ENCODE measurements at regions not wholly inside any gene's neighbourhood (a gene's known extent, or its start where the extent isn't known, plus 50 kb on each side); places are given as distances from the start of the nearest gene placed in this dataset.
"Not testable (repeated sequence)": the region's sequence is repeated elsewhere in the genome, so short reads cannot be mapped to it uniquely, and the experiment has no call there.

GRCh38 chr22:22357024-22357883 is 112.7 kb downstream of the VPREB1 start:
- peak; percentile 92 to 97 for DNase-seq
- H3K27me3 ChIP-seq: no peaks in the 10 kb centered on the region
- H3K27ac ChIP-seq: no peak overlapping the region
- H3K36me3 ChIP-seq: no peaks in the 10 kb centered on the region
- H3K9me3 ChIP-seq (replicated peaks): peaks cover 5% of the 10 kb centered on the region
- 0 out of 2 replicates have a peak, but pooled peaks cover 3% of the 10 kb centered on the region for H3K4me1 ChIP-seq
- H3K4me3 ChIP-seq: no peak overlapping the region

- Histone ChIP-seq H3K27ac (no peak overlapping the region), H3K9me3 (replicated peaks) (peaks cover 5% of the 10 kb centered on the region), H3K4me1 (0 out of 2 replicates have a peak, but pooled peaks cover 3% of the 10 kb centered on the region), H3K4me3 (no peak overlapping the region), H3K36me3 (no peaks in the 10 kb centered on the region), H3K27me3 (no peaks in the 10 kb centered on the region)
- peak in 1 of 2 experiments; percentile 42 for DNase-seq
These were observed 113.6 kb downstream of the VPREB1 start for GRCh38 chr22:22358152-22358551.

DNA sequence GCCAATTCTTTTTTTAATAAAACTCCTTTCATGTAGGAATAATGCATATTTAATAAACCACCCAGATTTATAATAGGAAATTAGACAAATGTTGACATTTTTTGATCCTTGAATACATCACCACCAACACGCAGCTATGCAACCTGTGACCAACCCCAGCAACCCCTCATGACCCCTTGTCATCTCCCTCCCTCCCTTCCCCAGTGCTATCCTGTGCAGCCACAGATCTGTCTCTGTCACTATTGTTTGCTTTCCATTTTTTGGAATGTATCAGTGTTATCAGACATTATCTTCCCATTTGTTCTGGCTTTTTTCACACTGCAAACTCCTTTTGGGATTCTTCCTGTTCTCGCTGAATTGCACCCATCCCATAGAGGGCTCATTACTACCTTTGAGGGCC is 114.1 kb downstream of the VPREB1 start:
- Histone ChIP-seq H3K4me1 (0 out of 2 replicates have a peak, but pooled peaks cover 3% of the 10 kb centered on the region), H3K36me3 (no peaks in the 10 kb centered on the region), H3K4me3 (no peak overlapping the region), H3K9me3 (replicated peaks) (peaks cover 5% of the 10 kb centered on the region), H3K27ac (no peak overlapping the region), H3K27me3 (no peaks in the 10 kb centered on the region)
- DNase-seq: no peak

DNA sequence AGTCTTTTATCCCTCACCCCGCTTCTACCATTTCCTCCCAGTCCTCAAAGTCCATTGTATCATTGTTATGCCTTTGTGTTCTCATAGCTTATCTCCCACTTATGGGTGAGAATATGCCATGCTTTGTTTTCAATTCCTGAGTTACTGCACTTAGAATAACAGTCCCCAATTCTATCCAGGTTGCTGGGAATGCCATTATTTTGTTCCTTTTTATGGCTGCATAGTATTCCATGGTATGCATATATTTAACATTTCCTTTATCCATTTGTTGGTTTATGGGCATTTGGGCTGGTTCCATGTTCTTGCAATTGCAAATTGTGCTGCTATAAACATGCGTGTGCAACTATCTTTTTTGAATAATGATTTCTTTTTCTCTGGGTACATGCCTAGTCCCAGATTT is 114.9 kb downstream of the VPREB1 start:
- DNase-seq: no peak
- Histone ChIP-seq H3K4me1 (0 out of 2 replicates have a peak, but pooled peaks cover 3% of the 10 kb centered on the region), H3K9me3 (replicated peaks) (peaks cover 5% of the 10 kb centered on the region), H3K4me3 (no peak overlapping the region), H3K36me3 (no peaks in the 10 kb centered on the region), H3K27me3 (no peaks in the 10 kb centered on the region), H3K27ac (no peak overlapping the region)

DNA sequence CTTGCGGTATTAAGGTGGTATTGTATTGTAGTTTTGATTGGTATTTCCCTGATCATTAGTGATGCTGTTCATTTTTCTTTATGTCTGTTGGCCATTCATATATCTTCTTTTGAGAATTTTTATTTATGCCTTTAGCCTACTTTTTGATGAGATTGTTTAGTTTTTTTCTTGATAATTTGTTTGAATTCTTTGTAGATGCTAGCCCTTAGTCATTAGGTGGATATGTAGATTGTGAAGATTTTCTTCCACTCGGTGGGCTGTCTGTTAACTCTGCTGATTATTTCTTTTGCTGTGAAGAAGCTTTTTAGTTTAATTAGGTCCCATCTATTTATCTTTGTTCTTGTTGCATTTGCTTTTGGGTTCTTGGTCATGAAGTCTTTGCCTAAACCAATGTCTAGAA is 115.4 kb downstream of the VPREB1 start:
- peaks cover 5% of the 10 kb centered on the region for H3K9me3 ChIP-seq (replicated peaks)
- no peak for DNase-seq
- H3K4me3 ChIP-seq: no peak overlapping the region
- no peaks in the 10 kb centered on the region for H3K27me3 ChIP-seq
- no peak overlapping the region for H3K27ac ChIP-seq
- H3K4me1 ChIP-seq: 0 out of 2 replicates have a peak, but pooled peaks cover 3% of the 10 kb centered on the region
- no peaks in the 10 kb centered on the region for H3K36me3 ChIP-seq

DNA sequence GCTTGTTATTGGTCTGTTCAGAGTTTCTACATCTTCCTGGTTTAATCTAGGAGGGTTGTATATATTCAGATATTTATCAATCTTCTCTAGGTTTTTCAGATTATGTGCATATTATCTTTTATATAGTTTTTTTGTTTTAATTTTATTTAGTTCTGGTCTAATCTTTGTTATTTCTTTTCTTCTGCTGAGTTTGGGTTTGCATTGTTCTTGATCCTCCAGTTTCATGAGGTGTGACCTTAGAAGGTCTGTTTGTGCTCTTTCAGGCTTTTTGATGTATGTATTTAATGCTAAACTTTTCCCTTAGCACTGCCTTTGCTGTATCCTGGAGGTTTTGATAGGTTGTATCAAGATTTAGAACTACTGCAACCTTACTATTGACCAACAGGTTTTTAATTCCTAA is 117.7 kb downstream of the VPREB1 start:
- Histone ChIP-seq H3K9me3 (replicated peaks) (peaks cover 5% of the 10 kb centered on the region), H3K27ac (no peak overlapping the region), H3K4me1 (no peaks in the 10 kb centered on the region), H3K36me3 (no peaks in the 10 kb centered on the region), H3K27me3 (no peaks in the 10 kb centered on the region), H3K4me3 (no peak overlapping the region)
- DNase-seq: no peak

DNA sequence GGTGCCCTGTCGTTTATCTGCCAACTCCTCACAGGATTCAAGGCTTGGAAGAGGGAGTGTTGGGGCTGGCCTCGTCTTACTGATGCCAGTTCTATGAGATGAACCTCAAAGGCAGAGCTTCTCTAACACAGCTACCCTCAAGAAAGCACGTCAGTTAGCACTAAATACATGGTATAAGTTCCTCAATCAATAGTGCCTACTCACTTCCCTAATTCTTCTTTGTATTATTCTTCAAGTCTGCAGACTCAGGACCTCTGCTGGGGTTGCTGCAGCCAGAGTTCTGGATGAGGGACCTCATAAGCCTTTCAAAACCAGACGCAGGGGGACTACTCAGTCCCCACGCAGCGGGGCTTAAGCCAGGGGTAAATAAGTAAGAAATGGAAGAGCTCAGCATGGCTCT is 118.3 kb downstream of the VPREB1 start:
- no peak overlapping the region for H3K4me3 ChIP-seq
- no peak for DNase-seq
- no peaks in the 10 kb centered on the region for H3K36me3 ChIP-seq
- peaks cover 5% of the 10 kb centered on the region for H3K9me3 ChIP-seq (replicated peaks)
- no peaks in the 10 kb centered on the region for H3K27me3 ChIP-seq
- no peak overlapping the region for H3K27ac ChIP-seq
- peaks cover 2% of the 10 kb centered on the region for H3K4me1 ChIP-seq

- Histone ChIP-seq H3K27ac (no peak overlapping the region), H3K9me3 (replicated peaks) (peaks cover 5% of the 10 kb centered on the region), H3K4me3 (no peak overlapping the region), H3K36me3 (no peaks in the 10 kb centered on the region; the same call in 1 of the 2 replicates), H3K4me1 (peaks cover 14% of the 10 kb centered on the region), H3K27me3 (no peaks in the 10 kb centered on the region)
- no peak for DNase-seq
These were observed 119.6 kb downstream of the VPREB1 start for GRCh38 chr22:22364207-22364606.

- DNase-seq: no peak
- H3K4me1 ChIP-seq: peaks cover 36% of the 10 kb centered on the region
- no peak overlapping the region for H3K27ac ChIP-seq
- H3K27me3 ChIP-seq: no peaks in the 10 kb centered on the region
- no peaks in the 10 kb centered on the region for H3K9me3 ChIP-seq (replicated peaks)
- H3K4me3 ChIP-seq: no peak overlapping the region
- no peaks in the 10 kb centered on the region; the same call in 1 of the 2 replicates for H3K36me3 ChIP-seq
These were observed 122.0 kb downstream of the VPREB1 start for GRCh38 chr22:22366537-22366936.

- Histone ChIP-seq H3K27me3 (no peaks in the 10 kb centered on the region), H3K4me1 (peaks cover 54% of the 10 kb centered on the region), H3K36me3 (no peaks in the 10 kb centered on the region; the same call in 1 of the 2 replicates), H3K9me3 (replicated peaks) (no peaks in the 10 kb centered on the region), H3K4me3 (no peak overlapping the region), H3K27ac (peak overlapping the region; percentile 72)
- DNase-seq: peak in 1 of 2 experiments; percentile 18
These were observed 123.9 kb downstream of the VPREB1 start for GRCh38 chr22:22368516-22368915.

DNA sequence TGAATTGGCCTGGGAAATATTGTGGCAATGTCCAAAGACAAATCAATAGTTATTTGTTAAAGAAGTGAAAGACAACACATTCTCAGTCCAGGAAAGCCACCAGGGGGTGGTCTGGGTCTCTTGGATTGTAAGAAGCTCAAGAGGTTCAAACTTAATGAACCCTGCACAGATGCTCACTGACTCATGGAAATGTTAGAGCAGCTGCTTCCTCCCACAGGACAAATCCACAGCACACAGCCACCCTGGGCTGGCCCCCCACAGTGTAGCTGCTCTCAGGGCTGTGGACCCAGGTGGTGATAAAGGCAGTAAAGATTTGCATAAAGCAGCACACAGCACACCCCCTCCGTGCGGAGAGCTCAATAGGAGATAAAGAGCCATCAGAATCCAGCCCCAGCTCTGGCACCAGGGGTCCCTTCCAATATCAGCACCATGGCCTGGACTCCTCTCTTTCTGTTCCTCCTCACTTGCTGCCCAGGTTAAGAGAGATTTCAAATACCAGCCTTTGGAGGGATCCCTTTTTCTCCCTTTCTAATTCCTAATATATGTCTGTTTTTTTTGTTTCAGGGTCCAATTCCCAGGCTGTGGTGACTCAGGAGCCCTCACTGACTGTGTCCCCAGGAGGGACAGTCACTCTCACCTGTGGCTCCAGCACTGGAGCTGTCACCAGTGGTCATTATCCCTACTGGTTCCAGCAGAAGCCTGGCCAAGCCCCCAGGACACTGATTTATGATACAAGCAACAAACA is 124.8 kb downstream of the VPREB1 start:
- DNase-seq: peak; percentile 90 to 95
- H3K4me1 ChIP-seq: peaks cover 62% of the 10 kb centered on the region
- H3K27me3 ChIP-seq; H3K36me3 ChIP-seq; H3K9me3 ChIP-seq (replicated peaks): not testable (repeated sequence)
- H3K4me3 ChIP-seq: peak overlapping the region; percentile 16; the same call in 1 of the 2 replicates
- peak overlapping the region; percentile 72 for H3K27ac ChIP-seq

DNA sequence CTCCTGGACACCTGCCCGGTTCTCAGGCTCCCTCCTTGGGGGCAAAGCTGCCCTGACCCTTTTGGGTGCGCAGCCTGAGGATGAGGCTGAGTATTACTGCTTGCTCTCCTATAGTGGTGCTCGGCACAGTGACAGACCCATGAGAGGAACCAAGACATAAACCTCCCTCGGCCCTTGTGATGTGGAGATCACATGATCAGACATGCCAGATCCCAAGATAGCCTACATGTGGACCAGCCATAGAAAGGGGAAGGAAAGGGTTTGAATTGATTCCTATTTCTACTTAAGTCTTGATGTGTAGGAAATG is 125.3 kb downstream of the VPREB1 start:
- Histone ChIP-seq H3K9me3 (replicated peaks) (no peaks in the 10 kb centered on the region), H3K4me3 (no peak overlapping the region), H3K36me3 (no peaks in the 10 kb centered on the region; the same call in 1 of the 2 replicates), H3K27ac (peak overlapping the region; percentile 72), H3K27me3 (no peaks in the 10 kb centered on the region), H3K4me1 (peaks cover 68% of the 10 kb centered on the region)
- peak; percentile 73 to 79 for DNase-seq

DNA sequence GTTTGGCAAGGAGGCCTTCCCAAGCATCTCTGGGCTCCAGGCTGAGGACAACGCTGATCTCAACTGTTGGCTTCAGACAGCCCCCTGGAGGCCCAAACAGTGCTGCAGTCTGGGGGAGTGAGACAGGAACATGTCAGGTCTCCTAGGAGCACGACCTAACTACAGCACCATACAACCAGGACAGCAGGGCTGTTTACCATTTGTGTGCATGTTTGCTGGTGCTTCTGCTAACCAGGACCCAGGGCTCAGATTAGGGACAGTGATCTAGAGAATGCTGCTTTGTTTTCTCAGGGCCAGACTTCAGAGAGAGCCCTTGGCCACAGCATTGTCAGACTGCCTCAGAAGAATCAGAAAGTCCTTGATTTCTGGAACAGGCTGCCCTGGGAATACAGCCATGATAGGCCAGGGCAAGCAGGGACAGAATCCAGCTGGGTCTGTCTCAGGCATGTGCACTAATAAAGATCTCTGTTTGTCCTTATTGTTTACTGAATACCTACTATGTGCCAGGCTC is 126.5 kb downstream of the VPREB1 start:
- no peaks in the 10 kb centered on the region for H3K27me3 ChIP-seq
- H3K4me3 ChIP-seq: no peak overlapping the region
- no peaks in the 10 kb centered on the region for H3K9me3 ChIP-seq (replicated peaks)
- H3K27ac ChIP-seq: no peak overlapping the region
- H3K4me1 ChIP-seq: peaks cover 76% of the 10 kb centered on the region
- peak in 1 of 2 experiments; percentile 33 for DNase-seq
- H3K36me3 ChIP-seq: no peaks in the 10 kb centered on the region; the same call in 1 of the 2 replicates

GRCh38 chr22:22372086-22372485 is 127.5 kb downstream of the VPREB1 start:
- Histone ChIP-seq H3K27me3 (no peaks in the 10 kb centered on the region), H3K4me1 (peaks cover 86% of the 10 kb centered on the region), H3K36me3 (no peaks in the 10 kb centered on the region; the same call in 1 of the 2 replicates), H3K4me3 (no peak overlapping the region), H3K27ac (no peak overlapping the region), H3K9me3 (replicated peaks) (no peaks in the 10 kb centered on the region)
- no peak for DNase-seq

DNA sequence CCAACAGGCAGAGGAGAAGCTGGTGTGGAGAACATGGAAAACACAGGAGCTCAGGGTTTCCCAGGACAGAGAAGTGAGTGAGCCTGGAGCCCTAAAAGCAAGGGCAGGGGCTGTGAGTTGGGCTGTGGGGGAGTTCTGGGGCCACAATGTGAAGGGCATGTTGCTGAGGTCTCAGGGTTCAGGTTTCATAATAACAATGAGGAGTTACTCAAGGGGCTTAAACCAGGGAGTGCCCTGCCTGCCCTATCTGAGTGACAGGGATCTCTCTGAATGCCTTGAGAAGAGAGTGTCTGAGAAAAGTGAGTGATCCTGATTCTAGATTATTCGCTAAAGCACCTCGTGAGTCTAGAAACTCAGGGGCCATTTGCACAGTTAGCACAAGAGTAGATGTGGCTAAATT is 129.6 kb downstream of the VPREB1 start:
- DNase-seq: no peak

More for the DNA sequence above, 129.6 kb downstream of the VPREB1 start:
- Histone ChIP-seq H3K4me1 (peaks cover 84% of the 10 kb centered on the region), H3K9me3 (replicated peaks) (no peaks in the 10 kb centered on the region), H3K36me3 (no peaks in the 10 kb centered on the region), H3K4me3 (no peak overlapping the region), H3K27me3 (no peaks in the 10 kb centered on the region), H3K27ac (no peak overlapping the region)

Data from SJCRH30 (cell line).